ENCODE measurements at regions not wholly inside any gene's neighbourhood (a gene's known extent, or its start where the extent isn't known, plus 50 kb on each side); places are given as distances from the start of the nearest gene placed in this dataset.

- H3K27ac ChIP-seq = no peak overlapping the region
- DNase-seq (ENCODE audit: low read depth, low spot score) = no peak
- TF ChIP-seq FOXP2 (optimal IDR thresholded peaks at IDR 0.05; ENCODE audit: control extremely low read depth, extremely low read length, insufficient read depth) (no peak), POLR2AphosphoS5 (IDR thresholded peaks at IDR 0.05; ENCODE audit: borderline replicate concordance, low read depth, low read length) (no peak), EZH2 (IDR thresholded peaks at IDR 0.05) (no peak)
- H3K4me3 ChIP-seq = no peak overlapping the region
- H3K9ac ChIP-seq (ENCODE audit: insufficient read length) = no peak overlapping the region
- H3K9me3 ChIP-seq (ENCODE audit: low read depth, low read length) = no peaks in the 10 kb centered on the region
- no peaks in the 10 kb centered on the region for H3K36me3 ChIP-seq (ENCODE audit: insufficient read depth, low read length)
Observed at GRCh38 chr10:79018521-79019011, 50.2 kb upstream of the ZMIZ1 start.

All from SK-N-MC (cell line).